ENCODE measurements at regions not wholly inside any gene's neighbourhood (a gene's known extent, or its start where the extent isn't known, plus 50 kb on each side); places are given as distances from the start of the nearest gene placed in this dataset.

DNA sequence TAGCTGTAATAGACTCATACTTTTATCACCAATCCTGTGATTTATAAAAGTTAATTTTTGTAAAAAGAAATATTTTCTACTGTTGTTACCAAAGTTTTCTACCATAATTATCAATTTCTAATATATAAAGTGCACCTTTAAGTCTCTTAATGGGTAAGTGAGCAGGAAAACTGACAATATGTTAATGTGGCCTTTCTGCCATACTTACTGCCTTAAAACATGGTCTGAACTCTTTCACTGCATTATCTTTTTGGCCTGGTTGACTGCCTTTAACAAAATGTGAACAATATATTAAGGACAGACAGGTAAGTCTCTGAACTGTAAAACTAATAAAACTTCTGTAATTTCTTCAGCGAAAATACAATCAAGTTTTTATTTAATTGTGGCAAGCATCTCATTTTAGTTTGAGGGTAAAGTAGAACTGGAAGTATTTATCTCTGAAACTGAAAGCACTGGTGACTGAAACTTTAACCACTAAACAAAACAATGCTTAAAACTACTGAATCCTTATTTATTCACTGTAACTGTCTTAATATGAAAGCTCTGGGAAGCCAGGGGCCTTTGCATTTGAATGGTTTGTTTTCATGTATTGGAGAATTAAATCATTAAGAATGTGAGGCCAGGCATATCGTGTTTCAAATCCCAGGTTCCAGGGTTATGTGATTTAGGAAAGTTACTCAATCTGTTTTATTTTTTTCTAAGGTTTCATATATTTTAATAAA, 948.8 kb upstream of the POT1 start:
- no peak overlapping the region for H3K4me3 ChIP-seq (ENCODE audit: low read depth, low read length)
- DNase-seq (ENCODE audit: low read depth): no peak
- no peak for TF ChIP-seq CTCF (IDR thresholded peaks at IDR 0.05; ENCODE audit: insufficient read depth, low read depth, low read length)

GRCh38 chr7:125877246-125877645, 947.6 kb upstream of the POT1 start:
- no peak for TF ChIP-seq CTCF (IDR thresholded peaks at IDR 0.05; ENCODE audit: insufficient read depth, low read depth, low read length)
- H3K4me3 ChIP-seq (ENCODE audit: low read depth, low read length): no peak overlapping the region
- no peak for DNase-seq (ENCODE audit: low read depth)

GRCh38 chr7:125876431-125876830, 946.8 kb upstream of the POT1 start:
- no peak overlapping the region for H3K4me3 ChIP-seq (ENCODE audit: low read depth, low read length)
- DNase-seq (ENCODE audit: low read depth): no peak
- no peak for TF ChIP-seq CTCF (IDR thresholded peaks at IDR 0.05; ENCODE audit: insufficient read depth, low read depth, low read length)

DNA sequence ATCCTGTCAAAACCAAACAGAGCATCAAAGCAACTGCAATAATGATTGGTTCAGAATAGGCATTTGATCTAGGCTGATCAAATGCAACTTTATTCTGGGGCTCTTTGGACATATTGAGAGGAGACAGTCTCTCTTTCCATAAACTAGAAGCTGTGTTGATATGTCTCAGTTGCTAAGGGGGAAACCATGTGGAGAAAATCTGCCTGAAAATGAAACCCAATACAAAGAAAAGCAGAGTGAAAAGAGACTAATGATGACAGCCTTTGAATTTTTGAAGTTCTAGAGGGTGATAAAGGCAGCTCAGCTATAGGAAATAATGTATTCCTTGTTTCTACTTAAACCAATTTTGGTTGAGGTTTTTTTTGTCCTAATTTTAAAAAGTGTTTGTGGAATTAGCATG, 941.8 kb upstream of the POT1 start:
- TF ChIP-seq CTCF (IDR thresholded peaks at IDR 0.05; ENCODE audit: insufficient read depth, low read depth, low read length): no peak

DNA sequence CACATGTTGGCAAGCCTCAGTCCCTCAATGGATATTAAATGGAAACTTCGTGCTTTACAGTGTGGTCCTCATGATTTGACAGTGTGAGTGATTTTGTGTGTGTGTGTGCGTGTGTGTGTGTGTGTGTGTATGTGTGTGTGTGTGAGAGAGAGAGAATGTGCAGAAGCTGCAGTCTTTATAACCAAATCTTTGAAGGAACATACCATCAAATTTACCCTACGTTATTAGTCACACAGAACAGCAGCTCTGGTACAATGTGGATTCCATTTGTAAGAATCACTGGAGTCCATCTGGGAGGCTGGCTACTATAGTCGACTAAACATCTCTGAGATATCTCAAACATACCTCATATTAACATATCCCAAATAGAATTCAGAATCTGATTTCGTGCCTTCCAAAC, 928.0 kb upstream of the POT1 start:
- DNase-seq (ENCODE audit: low read depth): no peak
- no peak for TF ChIP-seq CTCF (IDR thresholded peaks at IDR 0.05; ENCODE audit: insufficient read depth, low read depth, low read length)
- no peak overlapping the region for H3K4me3 ChIP-seq (ENCODE audit: low read depth, low read length)

More for the DNA sequence above, 941.8 kb upstream of the POT1 start:
- H3K4me3 ChIP-seq (ENCODE audit: low read depth, low read length): no peak overlapping the region
- no peak for DNase-seq (ENCODE audit: low read depth)

- no peak overlapping the region for H3K4me3 ChIP-seq (ENCODE audit: low read depth, low read length)
- no peak for TF ChIP-seq CTCF (IDR thresholded peaks at IDR 0.05; ENCODE audit: insufficient read depth, low read depth, low read length)
Observed at GRCh38 chr7:125848157-125848556, 918.5 kb upstream of the POT1 start.

DNA sequence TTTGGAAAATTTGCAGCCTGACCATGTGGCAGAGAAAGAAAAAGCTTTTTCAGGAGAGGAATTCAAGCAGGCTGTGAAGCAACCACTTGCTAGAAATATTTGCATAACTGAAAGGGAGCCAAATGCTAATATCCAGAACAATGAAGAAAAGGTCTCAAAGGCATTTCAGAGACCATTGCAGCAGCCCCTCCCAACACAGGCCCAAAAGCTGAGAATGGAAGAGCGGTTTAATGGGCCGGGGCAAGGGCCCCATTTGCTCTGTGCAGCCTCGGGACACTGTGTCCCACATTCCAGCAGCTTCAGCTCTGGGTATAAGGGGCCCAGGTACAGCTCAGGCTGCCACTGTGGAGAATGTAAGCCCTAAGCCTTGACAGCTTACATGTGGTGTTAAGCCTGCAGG, 918.1 kb upstream of the POT1 start:
- TF ChIP-seq CTCF (IDR thresholded peaks at IDR 0.05; ENCODE audit: insufficient read depth, low read depth, low read length): no peak
- H3K4me3 ChIP-seq (ENCODE audit: low read depth, low read length): no peak overlapping the region
- no peak for DNase-seq (ENCODE audit: low read depth)

More at GRCh38 chr7:125848157-125848556, 918.5 kb upstream of the POT1 start:
- DNase-seq (ENCODE audit: low read depth): no peak
